A673 (cell line): ENCODE measurements at regions not wholly inside any gene's neighbourhood (a gene's known extent, or its start where the extent isn't known, plus 50 kb on each side); places are given as distances from the start of the nearest gene placed in this dataset.

ENCODE experiments used
- BruUV-seq: library from RNA; stranded (reverse); fragments of 400-500 nt; replicated peaks from 2 replicates; lab custom pipeline; 2021; lab: Mats Ljungman, UMichigan
- CTCF ChIA-PET: fragments of 300-600 bp; sonication (Branson Sonifier 250); formaldehyde crosslinking; loops from one replicate; lab custom pipeline; 2022; ENCODE audit warnings: antibody characterized with exemption; lab: Charles Lee
- POLR2A ChIA-PET: fragments of 300-600 bp; sonication (Branson Sonifier 250); formaldehyde crosslinking; loops from one replicate; lab custom pipeline; 2022; ENCODE audit warnings: antibody characterized with exemption; ENCODE audit not compliant: low non-redundant PET; lab: Charles Lee
- DNase-seq: peaks from one replicate; pipeline ENCODE4 v3.0.0-alpha.2; 2015; ENCODE audit warnings: low spot score
- H3K27ac ChIP-seq: fragments of 200-600 bp; sonication (generic); 2 replicates; pipeline ENCODE4 v1.5.1; 2016; ENCODE audit warnings: mixed run types, low read depth, mild to moderate bottlenecking, mixed read lengths, antibody characterized with exemption, low read length; ENCODE audit not compliant: poor library complexity, severe bottlenecking
- H3K27me3 ChIP-seq: fragments of 200-600 bp; sonication (generic); replicated peaks from 2 replicates; pipeline ENCODE4 v1.6.1; 2017; ENCODE audit warnings: mixed run types, low read depth, mild to moderate bottlenecking, mixed read lengths, antibody characterized with exemption, low read length; ENCODE audit not compliant: insufficient read depth, poor library complexity
- H3K36me3 ChIP-seq: fragments of 200-600 bp; sonication (generic); 2 replicates; pipeline ENCODE4 v1.6.1; 2016; ENCODE audit warnings: mixed run types, mild to moderate bottlenecking, mixed read lengths, antibody characterized with exemption, low read length; ENCODE audit not compliant: insufficient read depth, poor library complexity, severe bottlenecking
- H3K4me1 ChIP-seq: fragments of 200-600 bp; sonication (generic); 2 replicates; pipeline ENCODE4 v1.6.1; 2017; ENCODE audit warnings: mixed run types, mild to moderate bottlenecking, mixed read lengths, antibody characterized with exemption, low read length; ENCODE audit not compliant: insufficient read depth, poor library complexity, severe bottlenecking
- H3K4me3 ChIP-seq: fragments of 200-600 bp; sonication (generic); 2 replicates; pipeline ENCODE4 v1.5.1; 2016; ENCODE audit warnings: low read depth, mixed run types, mild to moderate bottlenecking, mixed read lengths, low read length; ENCODE audit not compliant: poor library complexity, severe bottlenecking
- H3K9me3 ChIP-seq: fragments of 200-600 bp; sonication (generic); 2 replicates; pipeline ENCODE4 v1.6.1; 2016; ENCODE audit warnings: mixed run types, low read depth, mild to moderate bottlenecking, mixed read lengths, antibody characterized with exemption, low read length; ENCODE audit not compliant: poor library complexity, severe bottlenecking
- EZH2 ChIP-seq: fragments of 200-600 bp; sonication (generic); IDR thresholded peaks from 2 replicates; pipeline ENCODE4 v1.6.1; 2017; ENCODE audit warnings: borderline replicate concordance, low read depth, mild to moderate bottlenecking, mixed read lengths, antibody characterized with exemption, low read length; ENCODE audit not compliant: poor library complexity, severe bottlenecking
- intact Hi-C: fragments of 100-400 bp; cut with micrococcal nuclease; formaldehyde crosslinking; loops from one replicate; pipeline ENCODE4 v1.10.0; 2022; ENCODE audit not compliant: unreplicated experiment
- TF ChIP-seq, protein P1 (sequence below): fragments of 300-800, 200-600 bp; sonication (generic); conservative IDR thresholded peaks from 2 replicates; pipeline ENCODE4 v1.5.1; 2017; ENCODE audit warnings: low read depth, mild to moderate bottlenecking, antibody characterized with exemption, low read length, moderate library complexity, mixed read lengths

DNA sequence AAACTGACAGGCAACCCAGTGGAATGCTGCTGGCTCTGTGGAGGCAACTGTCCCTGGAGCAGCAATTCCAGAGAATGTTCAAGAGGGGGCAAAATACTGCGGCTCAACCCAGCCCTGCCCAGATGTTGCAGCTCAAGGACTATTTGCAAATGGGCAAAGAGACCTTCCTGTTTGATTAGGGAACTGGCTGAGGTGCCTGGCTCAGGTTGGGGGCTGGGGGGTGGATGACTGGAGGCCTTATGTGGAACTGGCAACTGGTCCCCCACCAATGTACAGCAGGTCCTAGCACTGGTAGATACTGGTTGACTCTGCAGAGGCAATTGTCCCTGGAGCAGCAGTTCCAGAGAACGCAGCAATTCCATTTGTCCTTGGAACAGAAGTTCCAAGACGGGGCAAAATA is 302.5 kb downstream of the ZPLD1 start:
- H3K27ac ChIP-seq = no peak overlapping the region
- H3K27me3 ChIP-seq = no peaks in the 10 kb centered on the region
- ChIA-PET CTCF (no interaction called here), POLR2A (no interaction called here)
- H3K9me3 ChIP-seq = no peaks in the 10 kb centered on the region
- H3K4me3 ChIP-seq = no peak overlapping the region
- H3K36me3 ChIP-seq = no peaks in the 10 kb centered on the region
- no peak for DNase-seq
- peaks cover 8% of the 10 kb centered on the region for H3K4me1 ChIP-seq
- intact Hi-C loops = no loop called here
- TF ChIP-seq, protein P1, sequence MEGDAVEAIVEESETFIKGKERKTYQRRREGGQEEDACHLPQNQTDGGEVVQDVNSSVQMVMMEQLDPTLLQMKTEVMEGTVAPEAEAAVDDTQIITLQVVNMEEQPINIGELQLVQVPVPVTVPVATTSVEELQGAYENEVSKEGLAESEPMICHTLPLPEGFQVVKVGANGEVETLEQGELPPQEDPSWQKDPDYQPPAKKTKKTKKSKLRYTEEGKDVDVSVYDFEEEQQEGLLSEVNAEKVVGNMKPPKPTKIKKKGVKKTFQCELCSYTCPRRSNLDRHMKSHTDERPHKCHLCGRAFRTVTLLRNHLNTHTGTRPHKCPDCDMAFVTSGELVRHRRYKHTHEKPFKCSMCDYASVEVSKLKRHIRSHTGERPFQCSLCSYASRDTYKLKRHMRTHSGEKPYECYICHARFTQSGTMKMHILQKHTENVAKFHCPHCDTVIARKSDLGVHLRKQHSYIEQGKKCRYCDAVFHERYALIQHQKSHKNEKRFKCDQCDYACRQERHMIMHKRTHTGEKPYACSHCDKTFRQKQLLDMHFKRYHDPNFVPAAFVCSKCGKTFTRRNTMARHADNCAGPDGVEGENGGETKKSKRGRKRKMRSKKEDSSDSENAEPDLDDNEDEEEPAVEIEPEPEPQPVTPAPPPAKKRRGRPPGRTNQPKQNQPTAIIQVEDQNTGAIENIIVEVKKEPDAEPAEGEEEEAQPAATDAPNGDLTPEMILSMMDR = no peak
- TF ChIP-seq EZH2 = no peak
- no TSS peak for BruUV-seq

DNA sequence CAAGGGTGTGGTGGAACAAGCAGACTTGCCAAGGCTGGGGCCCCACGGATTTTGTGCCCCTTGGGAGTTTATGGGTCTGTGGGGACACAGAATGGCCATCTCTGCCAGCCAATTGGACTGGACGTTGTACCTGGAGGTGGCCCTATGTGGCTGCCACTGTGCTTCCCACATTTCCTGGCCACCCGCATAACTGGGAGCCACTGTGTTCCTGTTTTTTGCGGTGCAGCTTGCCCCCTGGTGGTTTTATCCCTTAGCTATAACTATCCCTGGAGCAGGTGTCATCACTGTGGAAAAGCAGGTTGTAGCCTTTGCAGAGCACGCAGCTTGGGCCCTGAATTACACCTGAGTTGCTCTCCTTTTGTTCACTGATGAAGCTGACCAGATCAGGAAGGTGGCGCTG is 306.3 kb downstream of the ZPLD1 start:
- TF ChIP-seq, protein P1 = peak; percentile 58
- TF ChIP-seq EZH2 = no peak
- CTCF ChIA-PET = interaction anchor here (0.7 to 1.6 kb wide), 3 partner anchors 68 to 512 kb away, joined by 4 to 6 read pairs (median 5); no protein-coding TSS in a partner anchor
- peak; percentile 47 for DNase-seq

DNA sequence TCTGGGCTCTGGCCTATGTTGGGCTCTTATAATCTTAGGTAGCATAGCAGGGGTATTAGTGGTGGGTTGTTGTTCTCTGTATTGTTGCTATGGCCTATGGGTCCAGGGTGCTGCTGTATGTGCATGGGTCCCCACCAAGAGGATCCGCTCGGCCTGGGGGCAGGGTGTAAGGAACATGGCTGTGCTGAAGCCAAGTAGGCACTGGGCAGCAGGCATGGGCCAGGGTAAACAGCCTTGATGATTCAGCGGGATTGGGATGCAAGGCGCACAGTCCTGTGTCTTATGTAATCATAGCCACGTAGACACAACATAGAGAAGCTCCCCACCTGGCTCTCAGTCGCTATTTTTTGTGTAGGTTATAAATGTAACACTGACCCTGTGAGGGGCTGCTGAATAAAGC is 306.9 kb downstream of the ZPLD1 start:
- no peak overlapping the region for H3K4me3 ChIP-seq
- no peak overlapping the region for H3K27ac ChIP-seq
- no peaks in the 10 kb centered on the region for H3K27me3 ChIP-seq
- CTCF ChIA-PET = interaction anchor here (1.6 kb wide), 1 partner anchor 512 kb away, joined by 5 read pairs; no protein-coding TSS in a partner anchor
- H3K4me1 ChIP-seq = peaks cover 5% of the 10 kb centered on the region
- POLR2A ChIA-PET = no interaction called here
- TF ChIP-seq, protein P1 = no peak
- no peak for TF ChIP-seq EZH2
- H3K9me3 ChIP-seq = no peaks in the 10 kb centered on the region
- DNase-seq = no peak
- no peaks in the 10 kb centered on the region for H3K36me3 ChIP-seq
- intact Hi-C loops = loop anchor here (2.0 to 10.0 kb wide), 4 partner anchors 67 to 553 kb away; no protein-coding TSS in a partner anchor
- BruUV-seq = no TSS peak

More for the DNA sequence above, 306.3 kb downstream of the ZPLD1 start:
- Histone ChIP-seq H3K27ac (no peak overlapping the region), H3K4me1 (peaks cover 1% of the 10 kb centered on the region), H3K27me3 (no peaks in the 10 kb centered on the region), H3K9me3 (no peaks in the 10 kb centered on the region), H3K4me3 (no peak overlapping the region), H3K36me3 (no peaks in the 10 kb centered on the region)
- intact Hi-C loops = loop anchor here (2.0 to 10.0 kb wide), 4 partner anchors 66 to 554 kb away; no protein-coding TSS in a partner anchor
- POLR2A ChIA-PET = no interaction called here
- no TSS peak for BruUV-seq
